ENCODE measurements at regions not wholly inside any gene's neighbourhood (a gene's known extent, or its start where the extent isn't known, plus 50 kb on each side); places are given as distances from the start of the nearest gene placed in this dataset.
"Not testable (repeated sequence)": the region's sequence is repeated elsewhere in the genome, so short reads cannot be mapped to it uniquely, and the experiment has no call there.

DNA sequence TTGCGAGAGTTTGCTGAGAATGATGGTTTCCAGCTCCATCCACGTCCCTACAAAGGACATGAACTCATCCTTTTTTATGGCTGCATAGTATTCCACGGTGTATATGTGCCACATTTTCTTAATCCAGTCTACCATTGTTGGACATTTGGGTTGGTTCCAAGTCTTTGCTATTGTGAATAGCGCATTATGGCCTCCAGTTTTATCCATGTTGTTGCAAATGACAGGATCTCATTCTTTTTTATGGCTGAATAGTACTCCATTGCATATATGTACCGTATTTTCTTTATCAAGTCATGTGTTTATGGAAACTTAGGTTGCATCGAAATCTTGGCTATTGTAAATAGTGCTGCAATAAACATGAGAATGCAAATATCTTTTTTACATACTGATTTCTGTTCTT, 266.1 kb upstream of the STXBP6 start:
- DNase-seq (ENCODE audit: low spot score) = not testable (repeated sequence)

DNA sequence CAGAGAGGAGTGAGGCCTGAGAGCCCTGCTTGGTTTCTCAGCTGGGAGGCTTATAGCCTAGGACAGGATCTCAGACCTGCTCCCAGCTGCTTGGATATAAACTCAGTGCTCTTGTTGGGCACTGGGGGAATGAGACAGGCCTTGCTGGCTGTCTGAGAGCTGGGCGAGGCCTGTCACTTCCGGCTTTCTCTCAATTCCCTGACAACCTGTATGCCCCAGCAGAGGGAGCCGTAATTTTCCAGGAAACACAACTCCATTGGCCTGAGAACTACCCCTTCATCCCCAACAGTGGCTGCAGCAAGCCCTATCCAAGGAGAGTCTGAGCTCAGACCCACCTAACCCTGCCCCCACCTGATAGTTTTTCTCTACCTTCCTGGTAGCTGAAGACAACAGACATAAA, 258.3 kb upstream of the STXBP6 start:
- DNase-seq (ENCODE audit: low spot score) = no peak

DNA sequence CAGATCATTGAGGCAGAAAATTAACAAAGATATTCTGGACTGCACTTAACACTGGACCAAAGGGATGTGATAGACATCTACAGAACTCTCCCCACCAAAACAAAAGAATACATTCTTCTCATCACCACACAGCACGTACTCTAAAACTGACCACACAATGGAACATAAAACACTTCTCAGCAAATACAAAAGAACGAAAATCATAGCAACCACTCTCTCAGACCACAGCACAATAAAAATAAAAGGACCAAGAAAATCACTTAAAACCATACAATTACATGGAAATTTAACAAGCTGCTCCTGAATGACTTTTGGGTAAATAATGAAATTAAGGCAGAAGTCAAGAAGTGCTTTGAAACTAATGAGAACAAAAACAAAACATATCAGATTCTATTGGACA, 254.0 kb upstream of the STXBP6 start:
- no peak for DNase-seq (ENCODE audit: low spot score)

DNA sequence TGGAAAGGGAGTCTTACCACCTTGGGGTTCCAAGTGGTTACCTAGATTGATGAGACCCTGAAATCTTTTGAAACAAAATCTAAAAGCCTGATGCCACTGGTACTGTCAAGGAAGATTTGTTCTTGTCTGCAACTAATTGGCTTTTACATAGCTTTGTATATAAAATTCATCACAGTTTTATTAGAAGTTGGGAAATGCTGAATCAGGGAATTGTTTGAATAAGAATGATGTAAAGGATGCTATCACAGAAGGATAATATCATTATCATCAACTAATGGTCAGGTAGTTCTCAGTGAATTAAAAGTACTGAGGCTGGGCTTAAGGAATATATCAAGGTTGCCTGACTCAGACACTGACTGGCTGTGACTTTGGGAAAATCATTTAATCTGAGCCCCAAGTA, 248.3 kb upstream of the STXBP6 start:
- no peak for DNase-seq (ENCODE audit: low spot score)

DNA sequence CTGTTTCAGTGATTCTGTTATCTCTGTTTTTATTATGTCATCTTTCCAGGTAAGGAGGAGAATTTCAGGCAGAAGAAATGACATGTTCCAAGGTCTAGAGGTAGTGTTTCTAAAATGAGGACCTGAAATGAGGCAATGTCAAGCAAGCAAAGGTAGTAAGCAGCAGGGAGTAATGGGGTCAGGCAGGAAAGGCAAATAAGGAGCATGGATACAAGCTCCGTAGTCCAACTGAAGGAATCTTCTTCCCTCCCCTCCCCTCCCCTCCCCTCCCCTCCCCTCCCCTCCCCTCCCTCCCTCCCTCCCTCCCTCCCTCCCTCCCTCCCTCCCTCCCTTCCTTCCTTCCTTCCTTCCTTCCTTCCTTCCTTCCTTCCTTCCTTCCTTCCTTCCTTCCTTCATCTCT, 240.2 kb upstream of the STXBP6 start:
- DNase-seq (ENCODE audit: low spot score) = not testable (repeated sequence)

DNA sequence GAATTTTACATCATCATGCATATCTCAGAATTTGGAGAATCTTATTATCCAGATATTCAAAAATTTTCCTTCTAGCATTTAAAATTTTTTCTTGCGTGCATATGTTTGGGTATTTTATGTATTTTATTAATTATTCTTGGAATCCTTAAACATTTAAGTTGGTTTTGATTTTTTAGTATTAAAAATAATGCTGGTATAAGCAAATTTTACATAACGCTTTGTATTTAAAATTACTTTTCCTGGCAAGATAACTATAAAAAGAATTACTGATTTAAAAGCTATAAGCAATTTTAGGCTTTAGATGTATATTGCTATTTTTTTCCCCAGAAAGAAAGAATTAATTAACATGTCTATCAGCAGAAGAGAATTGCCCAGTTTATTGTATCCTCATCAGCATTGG, 224.6 kb upstream of the STXBP6 start:
- no peak for DNase-seq (ENCODE audit: low spot score)

DNA sequence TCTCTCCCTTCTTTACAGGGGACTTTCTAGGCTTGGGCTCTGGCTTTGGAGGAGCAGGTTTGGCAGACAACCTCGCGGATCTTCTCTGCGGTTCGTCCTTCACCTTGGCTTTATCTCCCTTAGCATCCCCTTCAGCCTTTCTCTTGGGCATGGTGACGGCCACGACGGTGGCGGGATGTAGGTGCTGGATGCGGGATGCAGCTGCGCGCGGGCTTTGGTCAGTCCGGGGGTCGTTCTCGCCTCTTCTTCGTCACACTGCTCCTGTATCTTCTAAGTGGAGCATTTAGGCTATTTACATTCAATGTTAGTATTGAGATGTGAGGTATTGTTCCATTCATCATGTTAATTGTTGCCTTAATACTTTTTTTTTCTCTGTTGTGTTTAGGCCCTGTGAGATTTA, 217.2 kb upstream of the STXBP6 start:
- DNase-seq (ENCODE audit: low spot score) = no peak

DNA sequence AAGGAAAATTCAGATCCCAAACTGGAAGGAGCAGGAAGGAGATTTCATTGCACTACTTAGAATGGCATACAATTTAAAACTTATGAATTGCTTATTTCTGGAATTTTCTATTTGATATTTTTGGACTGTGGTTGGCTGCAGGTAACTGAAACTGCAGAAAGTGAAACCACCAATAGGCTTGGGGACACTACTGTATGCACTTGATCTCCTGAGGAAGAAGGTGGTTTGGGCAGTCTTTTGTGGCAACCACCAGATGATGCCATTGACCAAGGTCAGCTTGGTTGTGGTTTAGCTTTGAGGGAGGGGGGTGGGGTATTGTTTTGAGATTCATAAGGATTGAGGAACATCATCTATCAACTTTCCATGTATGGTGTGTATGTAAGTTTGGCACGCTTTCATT, 209.5 kb upstream of the STXBP6 start:
- DNase-seq (ENCODE audit: low spot score) = no peak

DNA sequence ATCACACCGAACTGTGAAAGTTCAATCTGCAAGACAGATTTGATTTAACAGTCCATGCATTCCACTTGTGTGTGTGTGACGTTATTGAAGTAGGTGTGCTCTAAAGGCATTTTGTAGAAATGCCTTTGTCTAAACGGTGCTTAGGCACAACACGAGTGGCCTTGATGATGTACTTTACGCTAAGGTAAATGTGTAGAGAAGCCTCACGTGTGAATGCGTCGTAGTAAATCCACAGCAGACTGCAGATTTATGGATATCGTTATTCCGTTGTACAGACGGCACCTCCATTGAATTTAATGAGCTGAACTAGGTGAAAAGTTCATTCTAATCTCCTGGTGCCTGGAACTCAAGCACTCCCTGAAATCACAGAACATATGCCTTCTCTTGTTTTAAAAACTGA, 202.8 kb upstream of the STXBP6 start:
- DNase-seq (ENCODE audit: low spot score) = no peak

DNA sequence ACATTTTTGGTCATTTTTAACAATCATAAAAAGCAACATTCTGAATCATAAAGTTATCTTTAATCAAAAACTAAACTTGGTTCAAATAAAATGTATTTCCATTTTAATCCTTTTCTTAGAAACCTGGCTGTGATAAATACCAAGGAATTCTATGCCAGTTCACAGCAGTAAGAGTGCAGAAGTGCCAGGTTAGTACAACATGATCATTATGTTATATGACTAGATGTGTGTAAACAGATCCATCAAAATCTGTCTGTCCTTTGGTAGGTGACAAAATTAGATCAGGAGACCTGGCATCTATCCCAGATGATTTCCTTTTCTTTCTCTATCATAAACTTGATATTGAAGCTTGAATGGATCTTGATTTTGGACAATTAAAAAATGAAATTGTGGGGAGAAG, 200.6 kb upstream of the STXBP6 start:
- no peak for DNase-seq (ENCODE audit: low spot score)

DNA sequence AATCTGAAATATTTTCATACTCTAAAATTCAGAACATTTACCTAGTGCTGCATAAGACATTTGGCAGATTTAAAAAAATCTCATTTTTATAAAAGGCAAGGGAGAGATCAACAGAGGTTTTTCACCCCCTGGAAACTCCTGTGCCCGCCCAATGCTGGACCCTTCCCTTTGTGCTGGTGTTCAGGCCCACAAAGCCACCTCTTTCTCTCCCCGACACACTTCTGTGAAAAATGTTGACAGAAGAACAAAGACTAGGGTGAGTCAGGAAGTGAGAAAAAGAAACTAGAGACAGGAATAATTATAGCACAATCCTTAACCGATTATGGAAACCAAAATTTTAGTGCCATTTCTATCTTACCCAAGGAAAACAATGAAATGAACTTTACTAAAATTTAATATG, 197.7 kb upstream of the STXBP6 start:
- no peak for DNase-seq (ENCODE audit: low spot score)

DNA sequence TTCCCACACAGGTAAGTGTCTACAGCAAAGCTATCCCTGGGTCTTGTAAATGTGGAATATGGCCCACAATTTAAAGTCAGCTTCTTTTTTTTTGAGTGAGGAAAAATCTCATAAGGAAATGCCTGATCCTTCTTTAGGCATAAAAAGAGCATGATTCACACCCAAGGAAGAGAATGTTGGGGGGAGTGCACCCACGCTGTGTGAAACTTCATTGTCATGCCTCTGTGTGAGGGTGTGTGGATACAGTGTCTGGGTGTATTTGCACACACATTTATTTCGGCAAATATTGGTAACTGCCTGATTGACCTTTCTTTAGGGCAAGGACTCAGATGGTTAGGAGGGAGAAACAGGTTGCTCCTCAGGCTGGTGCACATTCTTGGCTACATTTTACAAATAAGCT, 196.8 kb upstream of the STXBP6 start:
- no peak for DNase-seq (ENCODE audit: low spot score)

DNA sequence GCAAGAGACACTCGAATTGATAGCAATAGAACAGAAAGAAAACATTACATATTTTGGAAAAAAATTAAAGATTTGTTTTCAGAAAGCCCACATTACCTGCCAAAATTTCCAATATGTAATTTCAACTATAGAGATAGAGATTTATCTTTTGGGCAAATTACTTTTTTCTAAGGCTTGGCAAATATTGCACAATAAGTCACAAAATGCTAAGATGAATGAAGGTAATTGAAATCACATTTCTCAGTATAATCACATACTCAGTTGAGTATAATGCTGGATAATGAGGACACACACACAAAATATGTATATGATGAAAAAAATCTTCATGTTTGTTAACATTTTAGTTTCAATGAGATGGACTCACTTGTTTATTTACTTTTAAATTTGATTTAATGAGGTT, 189.2 kb upstream of the STXBP6 start:
- DNase-seq (ENCODE audit: low spot score) = no peak

DNA sequence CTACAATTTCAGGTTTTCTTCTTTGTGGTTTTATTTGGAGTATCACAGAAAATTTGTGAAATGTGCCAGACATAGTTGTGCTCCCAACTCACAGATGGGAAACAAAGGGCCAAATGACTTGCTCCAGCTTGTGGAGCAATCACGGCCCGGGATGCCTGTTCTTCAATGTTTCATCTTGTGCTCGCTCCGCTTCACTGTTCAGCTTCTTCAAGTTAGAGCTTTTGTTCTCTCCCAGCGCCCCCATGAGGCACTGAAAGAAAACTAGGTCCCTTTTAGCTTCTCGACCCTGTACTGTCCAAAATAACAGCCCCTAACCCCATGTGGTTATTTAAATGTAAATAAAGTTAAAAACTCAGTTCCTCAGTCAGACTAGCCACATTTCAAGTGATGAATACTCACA, 187.9 kb upstream of the STXBP6 start:
- DNase-seq (ENCODE audit: low spot score) = no peak

DNA sequence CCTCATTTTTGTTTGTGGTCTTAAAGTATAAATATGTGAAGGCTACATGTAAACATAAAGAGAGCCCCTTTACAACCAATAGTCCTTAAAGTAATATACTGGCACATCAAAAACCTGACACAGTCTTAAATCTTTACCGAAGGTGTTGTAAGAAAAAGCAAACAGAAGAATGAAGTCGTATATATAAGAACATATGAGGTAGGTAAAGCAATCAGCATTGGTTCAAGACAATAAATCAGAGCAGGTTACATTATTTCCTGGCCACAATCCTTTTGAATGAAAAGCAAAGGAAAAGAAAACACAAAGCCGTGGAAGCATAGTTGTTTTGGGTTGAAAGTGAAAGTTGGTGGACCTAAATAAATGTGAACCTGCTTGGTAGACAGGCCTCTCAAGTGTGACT, 183.7 kb upstream of the STXBP6 start:
- DNase-seq (ENCODE audit: low spot score) = no peak

DNA sequence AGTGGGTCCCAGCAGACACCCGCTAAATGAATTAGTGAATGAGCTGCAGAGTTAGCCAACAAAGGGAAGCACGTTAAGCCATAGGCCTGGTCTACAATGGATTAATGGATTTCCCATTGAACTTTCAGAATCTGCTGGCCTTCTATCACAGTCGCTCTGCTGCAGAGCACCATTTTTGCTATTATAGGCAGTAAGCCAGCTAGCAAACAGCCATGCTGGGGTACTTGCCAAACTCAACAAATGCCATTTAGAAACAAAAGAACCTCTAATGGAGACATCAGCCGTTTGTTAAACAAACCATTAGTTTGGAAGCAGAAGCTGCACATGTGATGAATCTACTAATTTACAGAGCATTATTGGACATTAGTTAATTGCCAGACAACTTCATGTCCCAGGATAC, 181.1 kb upstream of the STXBP6 start:
- DNase-seq (ENCODE audit: low spot score) = no peak

DNA sequence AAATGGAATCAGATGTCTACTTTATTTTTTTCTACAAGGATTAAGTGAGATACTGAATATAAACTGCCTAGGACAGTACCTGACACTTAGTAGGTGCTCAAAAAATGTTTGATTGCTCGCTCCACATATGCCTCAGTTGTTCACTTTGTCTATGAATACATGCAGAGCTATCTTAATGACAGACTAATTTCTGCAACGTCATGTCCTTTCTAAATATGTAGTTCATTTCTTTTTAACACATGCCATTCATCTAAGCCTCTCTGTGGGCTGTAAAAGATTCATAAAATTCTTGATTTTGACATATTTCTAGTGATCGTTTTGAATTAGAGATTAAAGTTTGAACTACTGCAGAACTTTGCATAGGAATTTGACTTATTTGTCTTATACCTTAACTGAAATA, 176.3 kb upstream of the STXBP6 start:
- DNase-seq (ENCODE audit: low spot score) = no peak

DNA sequence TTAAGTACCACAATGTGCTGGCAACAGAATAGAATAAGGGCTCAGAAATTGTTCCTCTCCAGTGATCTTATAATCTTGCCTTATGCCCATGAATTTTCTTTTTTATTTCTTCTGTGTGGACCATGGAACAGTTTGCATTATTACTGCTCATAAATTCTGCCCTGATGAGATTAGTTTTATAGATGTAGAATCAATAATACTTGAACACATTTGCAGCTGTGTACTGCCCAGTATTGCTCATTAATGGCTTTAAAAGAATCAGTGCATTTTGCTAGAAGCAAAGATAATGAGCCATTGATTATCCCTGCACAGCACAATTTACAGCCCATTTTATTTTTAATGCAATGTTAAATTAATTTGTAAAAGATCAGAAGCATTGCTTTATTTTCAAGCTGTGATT, 172.3 kb upstream of the STXBP6 start:
- DNase-seq (ENCODE audit: low spot score) = no peak

DNA sequence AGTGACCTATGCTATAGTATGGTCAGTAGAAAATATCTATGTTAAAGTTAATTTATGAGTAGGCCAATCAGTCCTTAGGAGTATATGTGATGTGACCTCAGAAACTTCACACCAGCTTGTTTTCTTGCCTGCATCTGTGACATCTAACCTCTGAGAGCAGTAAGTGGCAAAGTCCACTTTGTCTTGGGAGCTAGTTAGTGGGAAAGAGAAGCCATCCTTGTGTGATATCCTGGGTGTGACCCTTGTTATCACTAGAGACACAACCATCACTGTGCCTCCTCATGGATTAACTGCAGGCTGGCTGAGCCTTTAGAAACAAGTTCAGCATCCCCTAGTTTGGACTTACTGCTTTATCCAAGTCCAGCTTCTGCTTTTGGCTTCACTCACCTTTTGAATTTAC, 170.6 kb upstream of the STXBP6 start:
- no peak for DNase-seq (ENCODE audit: low spot score)

DNA sequence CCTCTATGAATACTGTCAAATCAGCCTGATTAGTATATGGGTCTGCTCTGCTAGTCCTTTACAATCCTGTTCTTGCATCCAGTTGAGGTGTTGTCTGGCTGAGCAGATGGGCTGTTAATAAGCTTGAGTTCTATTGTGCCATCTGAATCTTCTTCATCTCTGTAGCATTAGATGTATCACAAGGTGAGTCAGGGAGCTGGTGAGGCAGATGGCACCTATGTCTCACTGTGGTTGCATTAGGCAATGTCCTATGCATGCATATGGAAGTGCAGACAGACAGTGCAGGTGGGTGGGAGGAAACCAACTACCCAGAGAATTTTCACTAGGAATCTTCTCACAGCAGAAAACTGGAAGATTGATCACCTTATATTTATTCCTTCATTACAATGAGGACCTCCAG, 165.7 kb upstream of the STXBP6 start:
- no peak for DNase-seq (ENCODE audit: low spot score)

DNA sequence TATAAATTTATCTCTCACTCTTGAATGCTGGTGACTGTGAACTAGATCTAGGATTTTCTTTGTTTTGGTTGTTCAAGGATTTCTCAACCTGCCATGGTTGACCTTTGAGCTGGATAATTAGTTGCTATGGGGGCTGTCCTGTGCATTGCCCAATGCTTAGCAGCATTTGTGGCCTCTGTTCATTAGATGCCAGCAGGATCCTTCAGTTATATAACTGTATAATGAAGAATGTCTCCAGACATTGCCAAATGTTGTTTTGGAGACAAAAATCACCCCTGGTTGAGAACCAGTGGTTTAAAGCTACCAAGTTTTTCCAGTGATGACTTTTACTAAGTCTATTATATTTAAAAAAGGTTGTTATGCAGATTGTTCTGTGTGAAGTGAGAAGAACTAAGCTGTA, 147.9 kb upstream of the STXBP6 start:
- no peak for DNase-seq (ENCODE audit: low spot score)

DNA sequence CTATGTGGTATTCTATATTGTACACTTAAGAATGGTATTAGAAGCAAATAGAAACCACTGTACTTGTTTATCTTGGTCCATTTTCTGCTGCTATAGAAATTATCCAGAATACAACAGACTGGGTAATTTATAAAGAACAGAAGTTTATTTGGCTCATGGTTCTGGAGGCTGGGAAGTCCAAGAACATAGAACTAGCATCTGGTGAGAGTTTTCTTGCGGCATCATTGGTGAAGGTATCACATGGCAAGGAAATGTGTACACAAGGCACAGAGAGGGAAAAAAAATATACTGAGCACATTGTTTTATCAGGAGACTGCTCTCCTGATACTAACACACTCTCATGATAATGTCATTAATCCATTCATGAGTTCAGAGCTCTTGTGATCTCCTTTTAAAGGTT, 130.3 kb upstream of the STXBP6 start:
- DNase-seq (ENCODE audit: low spot score) = no peak

DNA sequence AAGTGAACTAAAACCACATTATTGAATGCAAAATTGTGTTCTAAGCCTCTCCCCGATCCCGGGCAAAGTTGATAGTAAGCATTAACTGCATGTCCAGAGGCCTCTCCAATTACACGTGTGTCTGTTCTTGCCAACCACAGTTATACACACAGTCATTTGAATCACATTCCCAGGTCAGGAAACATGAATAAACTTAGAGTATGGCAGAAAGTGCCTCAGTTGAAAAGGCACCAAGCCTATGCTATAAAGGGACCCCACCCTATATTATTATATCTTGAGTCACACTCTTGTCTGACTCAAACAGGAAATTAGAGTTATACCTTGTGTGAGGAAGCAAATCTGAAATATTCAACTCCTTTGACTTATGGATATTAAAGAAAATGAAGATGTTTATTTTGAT, 128.3 kb upstream of the STXBP6 start:
- DNase-seq (ENCODE audit: low spot score) = no peak

DNA sequence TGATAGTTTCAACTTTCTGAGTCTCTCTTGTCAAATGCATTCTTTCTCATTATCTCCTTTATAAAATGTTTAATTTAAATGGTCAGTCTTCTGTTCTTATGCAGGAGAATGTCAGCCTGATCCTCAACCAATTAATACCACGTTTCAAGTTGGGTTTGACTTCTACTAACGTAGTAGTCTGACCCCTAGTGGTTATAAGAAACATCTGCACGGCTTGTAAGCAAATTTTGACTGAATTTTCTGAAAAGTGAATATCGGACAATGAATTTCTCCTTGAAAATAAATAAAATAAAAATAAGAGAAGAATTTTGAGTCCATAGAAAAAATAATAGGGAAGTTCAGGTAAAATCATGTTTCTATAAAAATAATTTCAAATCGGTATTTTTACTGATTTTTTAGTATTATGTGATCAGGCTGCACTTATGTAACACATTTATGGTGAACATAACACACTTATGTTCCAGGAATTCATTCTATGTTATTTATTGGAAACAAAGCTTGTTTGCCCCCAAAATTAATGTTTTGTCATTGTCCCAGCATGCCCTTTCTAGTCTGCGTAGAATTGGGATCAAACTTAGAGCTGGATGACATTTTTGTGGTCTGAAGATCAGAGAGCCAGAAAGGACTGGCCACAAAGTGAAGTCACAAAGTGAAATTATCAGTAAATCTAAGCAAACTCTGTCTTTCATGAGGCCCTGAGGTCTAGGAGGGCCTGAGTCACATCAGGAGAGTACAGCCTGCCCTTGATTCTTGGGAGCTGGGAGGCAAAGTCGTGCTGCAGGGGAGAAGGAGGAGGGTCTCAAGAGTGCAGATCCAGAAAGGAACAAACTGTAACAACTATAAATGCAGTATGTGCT, 101.2 kb upstream of the STXBP6 start:
- DNase-seq (ENCODE audit: low spot score) = no peak

All from ureter (tissue), 1 donor.